K562 (cell line): ENCODE measurements at regions not wholly inside any gene's neighbourhood (a gene's known extent, or its start where the extent isn't known, plus 50 kb on each side); places are given as distances from the start of the nearest gene placed in this dataset.

Source experiments
- ARNT ChIP-seq, 2 experiments: fragments of 450-650 bp; IDR thresholded peaks; 2 replicates each; pipeline ENCODE4 v1.6.1; 2016; ENCODE audit warnings: mild to moderate bottlenecking in 1 of 2
- ATF3 ChIP-seq, 2 experiments: fragments of 450-650 bp in 1 of 2; sonication (generic) in 1 of 2; formaldehyde crosslinking in 1 of 2; IDR thresholded peaks in 1 of 2; conservative IDR thresholded peaks in 1 of 2; 2 replicates each; pipeline versions ENCODE4 v1.6.1 to v1.8.1; 2016 to 2023; ENCODE audit warnings: mild to moderate bottlenecking in 2 of 2, moderate library complexity in 2 of 2, inconsistent platforms in 1 of 2, missing genetic modification reagents in 1 of 2
- BCL6 ChIP-seq: fragments of 250-450 bp; sonication (Bioruptor Pico); IDR thresholded peaks from 2 replicates; pipeline ENCODE4 v1.4.0; 2020
- BCOR ChIP-seq: fragments of 450-650 bp; IDR thresholded peaks from 2 replicates; pipeline ENCODE4 v1.6.1; 2016
- BRCA1 ChIP-seq, 2 experiments: fragments of 450-650 bp in 1 of 2; sonication (generic) in 1 of 2; formaldehyde crosslinking in 1 of 2; IDR thresholded peaks; 2 replicates each; pipeline versions ENCODE4 v1.5.0 to v1.6.1; 2017 to 2020; ENCODE audit warnings: mild to moderate bottlenecking in 1 of 2, missing genetic modification reagents in 1 of 2
- CEBPB ChIP-seq: fragments of 450-650 bp; IDR thresholded peaks from 2 replicates; pipeline ENCODE4 v1.6.1; 2016; ENCODE audit warnings: missing genetic modification characterization, missing compliant biosample characterization
- E2F8 ChIP-seq: fragments of 450-650 bp; IDR thresholded peaks from 2 replicates; pipeline ENCODE4 v1.7.1; 2018; ENCODE audit warnings: mild to moderate bottlenecking, low read depth; ENCODE audit not compliant: partially characterized antibody
- ELK3 ChIP-seq: fragments of 450-650 bp; formaldehyde crosslinking; IDR thresholded peaks from 2 replicates; pipeline ENCODE4 v1.4.0; 2020; ENCODE audit warnings: mild to moderate bottlenecking
- HDAC2 ChIP-seq: fragments of 450-650 bp; IDR thresholded peaks from 2 replicates; pipeline ENCODE4 v1.6.1; 2016; ENCODE audit warnings: mild to moderate bottlenecking
- JUNB ChIP-seq: fragments of 450-650 bp; formaldehyde crosslinking; conservative IDR thresholded peaks from 2 replicates; pipeline ENCODE4 v1.4.0; 2020; ENCODE audit warnings: mild to moderate bottlenecking
- KLF1 ChIP-seq: fragments of 450-650 bp; IDR thresholded peaks from 2 replicates; pipeline ENCODE4 v1.6.1; 2016; ENCODE audit warnings: missing genetic modification characterization, missing compliant biosample characterization
- MIER1 ChIP-seq: fragments of 450-650 bp; IDR thresholded peaks from 2 replicates; pipeline ENCODE4 v1.6.1; 2016; ENCODE audit warnings: antibody characterized with exemption, mild to moderate bottlenecking, low read depth
- POLR2G ChIP-seq: fragments of 200-400 bp; formaldehyde crosslinking; IDR thresholded peaks from 2 replicates; pipeline ENCODE4 v1.6.1; 2017; ENCODE audit warnings: low read depth, mild to moderate bottlenecking, antibody characterized with exemption, low read length, moderate library complexity
- SIN3A ChIP-seq, 2 experiments: fragments of 150-350 bp in 1 of 2; IDR thresholded peaks; 2 replicates each; pipeline ENCODE4 v1.6.1; 2011 to 2016; ENCODE audit warnings: borderline replicate concordance in 2 of 2, low read depth in 2 of 2, low read length in 2 of 2, mild to moderate bottlenecking in 2 of 2, moderate library complexity in 2 of 2; ENCODE audit not compliant: control insufficient read depth in 1 of 2
- SLC30A9 ChIP-seq: fragments of 250-450 bp; sonication (Bioruptor Pico); IDR thresholded peaks from 2 replicates; pipeline ENCODE4 v1.8.0; 2022; ENCODE audit warnings: mild to moderate bottlenecking, moderate library complexity
- SMARCB1 ChIP-seq: IDR thresholded peaks from 2 replicates; pipeline ENCODE4 v1.6.1; 2011; ENCODE audit warnings: improper control_type of control experiment, low read depth; ENCODE audit not compliant: insufficient read length
- TEAD1 ChIP-seq, 2 experiments: fragments of 450-650 bp in 1 of 2; sonication (generic) in 1 of 2; formaldehyde crosslinking; IDR thresholded peaks; 2 replicates each; pipeline versions ENCODE4 v1.4.0 to v1.8.0; 2020 to 2022; ENCODE audit warnings: mild to moderate bottlenecking in 2 of 2, missing genetic modification reagents in 1 of 2
- USF2 ChIP-seq: sonication (generic); formaldehyde crosslinking; IDR thresholded peaks from 2 replicates; pipeline ENCODE4 v1.5.0; 2020; ENCODE audit warnings: missing genetic modification reagents
- ZBTB26 ChIP-seq: fragments of 450-650 bp; formaldehyde crosslinking; IDR thresholded peaks from 2 replicates; pipeline ENCODE4 v1.4.0; 2022; ENCODE audit warnings: missing genetic modification characterization
- ZNF384 ChIP-seq: IDR thresholded peaks from 2 replicates; pipeline ENCODE4 v1.6.1; 2012; ENCODE audit warnings: low read depth, low read length, improper control_type of control experiment
- ZNF445 ChIP-seq: fragments of 250-450 bp; sonication (Bioruptor Pico); IDR thresholded peaks from 2 replicates; pipeline ENCODE4 v1.4.0; 2020; ENCODE audit warnings: low read depth, mild to moderate bottlenecking, moderate library complexity
- ZNF707 ChIP-seq: fragments of 250-450 bp; sonication (Bioruptor Pico); conservative IDR thresholded peaks from 2 replicates; pipeline ENCODE4 v1.8.0; 2022; ENCODE audit warnings: inconsistent platforms, mild to moderate bottlenecking, moderate library complexity

- TF ChIP-seq KLF1 (peak; percentile 97), SMARCB1 (no peak), ZNF445 (CRISPR knock-in tag) (no peak), TEAD1 (CRISPR knock-in tag; IDR thresholded peaks at IDR 0.05) (peak in 1 of 2 experiments; percentile 28; a peak in 2 of 4 replicates), BRCA1 (IDR thresholded peaks at IDR 0.05) (no peak), BRCA1 (CRISPR knock-in tag; IDR thresholded peaks at IDR 0.05) (no peak), SIN3A (IDR thresholded peaks at IDR 0.05; ENCODE audit: borderline replicate concordance in 2 of 2, control insufficient read depth in 1 of 2, low read depth in 2 of 2, low read length in 2 of 2) (no peak), ARNT (IDR thresholded peaks at IDR 0.05) (no peak), ELK3 (CRISPR knock-in tag) (no peak), ZNF707 (CRISPR knock-in tag) (no peak), MIER1 (no peak), POLR2G (no peak), CEBPB (no peak), SLC30A9 (CRISPR knock-in tag) (no peak), BCL6 (no peak), ZNF384 (no peak), E2F8 (no peak), USF2 (CRISPR knock-in tag) (no peak), ZBTB26 (CRISPR knock-in tag) (no peak), JUNB (CRISPR knock-in tag) (no peak), ATF3 (IDR thresholded peaks at IDR 0.05) (peak; percentile 89), ATF3 (CRISPR knock-in tag; conservative IDR thresholded peaks at IDR 0.05) (no peak), HDAC2 (peak; percentile 81), BCOR (peak; percentile 23; the same call in 1 of the 2 replicates)
These were observed 53.0 kb downstream of the ARL6IP4 start (continued) for GRCh38 chr12:123033392-123034021.
